ENCODE measurements at regions not wholly inside any gene's neighbourhood (a gene's known extent, or its start where the extent isn't known, plus 50 kb on each side); places are given as distances from the start of the nearest gene placed in this dataset.
"Not testable (repeated sequence)": the region's sequence is repeated elsewhere in the genome, so short reads cannot be mapped to it uniquely, and the experiment has no call there.

- Histone ChIP-seq H3K27ac (replicated peaks) (no peak overlapping the region), H3K4me3 (replicated peaks; ENCODE audit: insufficient read depth, low read length) (no peak overlapping the region), H3K27me3 (ENCODE audit: insufficient read depth, poor library complexity, severe bottlenecking) (no peaks in the 10 kb centered on the region)
- no peak for DNase-seq (ENCODE audit: low read depth in 1 of 2, low spot score in 1 of 2)
- TF ChIP-seq CTCF (IDR thresholded peaks at IDR 0.05; ENCODE audit: insufficient read depth, low read length) (no peak), REST (IDR thresholded peaks at IDR 0.05; ENCODE audit: insufficient replicate concordance, low read depth) (no peak), POLR2AphosphoS5 (IDR thresholded peaks at IDR 0.05; ENCODE audit: low read depth) (no peak), GABPA (IDR thresholded peaks at IDR 0.05; ENCODE audit: low read depth) (no peak), SPI1 (IDR thresholded peaks at IDR 0.05; ENCODE audit: borderline replicate concordance, low read depth) (no peak)
These were observed 861.5 kb downstream of the ANKRD7 start for GRCh38 chr7:119086026-119086425.

- Histone ChIP-seq H3K27ac (replicated peaks) (no peak overlapping the region), H3K4me3 (replicated peaks; ENCODE audit: insufficient read depth, low read length) (no peak overlapping the region), H3K27me3 (ENCODE audit: insufficient read depth, poor library complexity, severe bottlenecking) (no peaks in the 10 kb centered on the region)
- no peak for TF ChIP-seq CTCF (IDR thresholded peaks at IDR 0.05; ENCODE audit: insufficient read depth, low read length)
- no peak for TF ChIP-seq GABPA (IDR thresholded peaks at IDR 0.05; ENCODE audit: low read depth)
- no peak for TF ChIP-seq REST (IDR thresholded peaks at IDR 0.05; ENCODE audit: insufficient replicate concordance, low read depth)
- no peak for DNase-seq (ENCODE audit: low read depth in 1 of 2, low spot score in 1 of 2)
These were observed 866.3 kb downstream of the ANKRD7 start for GRCh38 chr7:119090851-119091250.

GRCh38 chr7:119096683-119097082, 872.2 kb downstream of the ANKRD7 start:
- H3K4me3 ChIP-seq (replicated peaks; ENCODE audit: insufficient read depth, low read length), result no peak overlapping the region
- no peaks in the 10 kb centered on the region for H3K27me3 ChIP-seq (ENCODE audit: insufficient read depth, poor library complexity, severe bottlenecking)
- no peak for DNase-seq (ENCODE audit: low read depth in 1 of 2, low spot score in 1 of 2)
- H3K27ac ChIP-seq (replicated peaks), result no peak overlapping the region
- TF ChIP-seq POLR2AphosphoS5 (IDR thresholded peaks at IDR 0.05; ENCODE audit: low read depth) (no peak), GABPA (IDR thresholded peaks at IDR 0.05; ENCODE audit: low read depth) (no peak), SPI1 (IDR thresholded peaks at IDR 0.05; ENCODE audit: borderline replicate concordance, low read depth) (no peak), REST (IDR thresholded peaks at IDR 0.05; ENCODE audit: insufficient replicate concordance, low read depth) (no peak), CTCF (IDR thresholded peaks at IDR 0.05; ENCODE audit: insufficient read depth, low read length) (no peak)

GRCh38 chr7:119100611-119101258, 876.2 kb downstream of the ANKRD7 start:
- H3K27ac ChIP-seq (replicated peaks); H3K27me3 ChIP-seq (ENCODE audit: insufficient read depth, poor library complexity, severe bottlenecking); DNase-seq (ENCODE audit: low read depth in 1 of 2, low spot score in 1 of 2); H3K4me3 ChIP-seq (replicated peaks; ENCODE audit: insufficient read depth, low read length): not testable (repeated sequence)
